HG03159 (cell line): ENCODE measurements at regions not wholly inside any gene's neighbourhood (a gene's known extent, or its start where the extent isn't known, plus 50 kb on each side); places are given as distances from the start of the nearest gene placed in this dataset.

Experiments
- ATAC-seq: cut with Tn5 transposase; IDR thresholded peaks from one replicate; pipeline ENCODE4 v1.9.1; 2021; ENCODE audit warnings: mild to moderate bottlenecking, moderate library complexity; ENCODE audit not compliant: unreplicated experiment

GRCh38 chr2:142180820-142181533 is 50.2 kb upstream of the LRP1B start:
- no peak for ATAC-seq
